ENCODE measurements at regions not wholly inside any gene's neighbourhood (a gene's known extent, or its start where the extent isn't known, plus 50 kb on each side); places are given as distances from the start of the nearest gene placed in this dataset.

DNA sequence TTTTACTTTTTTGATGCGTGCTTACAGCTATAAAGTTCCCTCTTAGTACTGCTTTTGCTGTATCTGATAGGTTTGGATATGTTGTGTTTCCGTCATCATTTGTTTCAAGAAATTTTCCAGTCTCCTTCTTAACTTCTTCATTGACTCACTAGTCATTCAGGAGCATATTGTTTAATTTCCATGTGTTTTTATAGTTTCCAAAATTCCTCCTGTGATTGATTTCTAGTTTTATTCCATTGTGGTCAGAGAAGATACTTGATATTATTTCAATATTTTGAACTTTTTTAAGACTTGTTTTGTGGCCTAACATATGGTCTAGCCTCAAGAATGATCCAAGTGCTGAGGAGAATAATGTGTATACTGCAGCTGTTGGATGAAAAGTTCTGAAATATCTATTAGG, 75.5 kb upstream of the CREB5 start:
- no peak for TF ChIP-seq SP1 (IDR thresholded peaks at IDR 0.05)
- no peak for TF ChIP-seq ZNF384 (IDR thresholded peaks at IDR 0.05)
- TF ChIP-seq HDGF (IDR thresholded peaks at IDR 0.05; ENCODE audit: borderline replicate concordance), result no peak
- TF ChIP-seq, protein P1, sequence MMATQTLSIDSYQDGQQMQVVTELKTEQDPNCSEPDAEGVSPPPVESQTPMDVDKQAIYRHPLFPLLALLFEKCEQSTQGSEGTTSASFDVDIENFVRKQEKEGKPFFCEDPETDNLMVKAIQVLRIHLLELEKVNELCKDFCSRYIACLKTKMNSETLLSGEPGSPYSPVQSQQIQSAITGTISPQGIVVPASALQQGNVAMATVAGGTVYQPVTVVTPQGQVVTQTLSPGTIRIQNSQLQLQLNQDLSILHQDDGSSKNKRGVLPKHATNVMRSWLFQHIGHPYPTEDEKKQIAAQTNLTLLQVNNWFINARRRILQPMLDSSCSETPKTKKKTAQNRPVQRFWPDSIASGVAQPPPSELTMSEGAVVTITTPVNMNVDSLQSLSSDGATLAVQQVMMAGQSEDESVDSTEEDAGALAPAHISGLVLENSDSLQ (IDR thresholded peaks at IDR 0.05), result no peak
- no peak for TF ChIP-seq SUZ12 (IDR thresholded peaks at IDR 0.05)
- no peak for TF ChIP-seq BHLHE40 (IDR thresholded peaks at IDR 0.05; ENCODE audit: borderline replicate concordance)
- no peak for TF ChIP-seq ELF4 (IDR thresholded peaks at IDR 0.05)
- no peak for TF ChIP-seq ARNT (IDR thresholded peaks at IDR 0.05)
- no peak for TF ChIP-seq FOXM1 (IDR thresholded peaks at IDR 0.05; ENCODE audit: borderline replicate concordance)
- no peak for TF ChIP-seq CTBP1 (IDR thresholded peaks at IDR 0.05; ENCODE audit: borderline replicate concordance)
- no peak for TF ChIP-seq NFRKB (IDR thresholded peaks at IDR 0.05)
- no peak for TF ChIP-seq FOXA1 (IDR thresholded peaks at IDR 0.05)
- no peak for TF ChIP-seq TARDBP (IDR thresholded peaks at IDR 0.05)
